ENCODE measurements at regions not wholly inside any gene's neighbourhood (a gene's known extent, or its start where the extent isn't known, plus 50 kb on each side); places are given as distances from the start of the nearest gene placed in this dataset.

DNA sequence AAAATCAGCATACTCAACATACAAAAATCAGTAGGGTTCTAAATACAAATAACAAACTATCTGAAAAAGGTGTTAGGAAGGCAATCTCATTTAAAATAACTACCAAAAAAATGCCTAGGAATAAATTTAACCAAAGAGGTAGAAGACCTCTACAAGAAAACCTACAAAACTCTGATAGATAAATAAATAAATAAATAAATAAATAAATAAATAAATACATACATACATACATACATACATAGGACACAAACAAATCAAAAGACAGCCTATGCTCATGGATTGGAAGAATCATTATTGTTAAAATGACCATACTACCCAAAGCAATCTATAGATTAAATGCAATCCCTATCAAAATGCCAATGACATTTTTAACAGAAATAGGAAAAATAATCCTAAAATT, 194.7 kb downstream of the BARHL2 start:
- TF ChIP-seq EZH2 (IDR thresholded peaks at IDR 0.05) (no peak), POLR2AphosphoS5 (IDR thresholded peaks at IDR 0.05; ENCODE audit: borderline replicate concordance, low read depth, low read length) (no peak)
